Tibial nerve (tissue), 3 donors: ENCODE measurements at regions not wholly inside any gene's neighbourhood (a gene's known extent, or its start where the extent isn't known, plus 50 kb on each side); places are given as distances from the start of the nearest gene placed in this dataset.

Experiments
- CTCF ChIP-seq, 5 experiments: fragments of 200-600 bp in 3 of 5; fragments of 450-650 bp in 2 of 5; sonication (generic) in 3 of 5; IDR thresholded peaks; one replicate each; pipeline ENCODE4 v1.5.1; 2016 to 2019; ENCODE audit warnings: antibody characterized with exemption in 5 of 5, mild to moderate bottlenecking in 3 of 5, moderate library complexity in 2 of 5
- POLR2A ChIP-seq, 2 donors: fragments of 450-650 bp; IDR thresholded peaks; one replicate each; pipeline ENCODE4 v1.6.1; 2017; ENCODE audit warnings: antibody characterized with exemption in 2 of 2, mild to moderate bottlenecking in 2 of 2, moderate library complexity in 2 of 2

DNA sequence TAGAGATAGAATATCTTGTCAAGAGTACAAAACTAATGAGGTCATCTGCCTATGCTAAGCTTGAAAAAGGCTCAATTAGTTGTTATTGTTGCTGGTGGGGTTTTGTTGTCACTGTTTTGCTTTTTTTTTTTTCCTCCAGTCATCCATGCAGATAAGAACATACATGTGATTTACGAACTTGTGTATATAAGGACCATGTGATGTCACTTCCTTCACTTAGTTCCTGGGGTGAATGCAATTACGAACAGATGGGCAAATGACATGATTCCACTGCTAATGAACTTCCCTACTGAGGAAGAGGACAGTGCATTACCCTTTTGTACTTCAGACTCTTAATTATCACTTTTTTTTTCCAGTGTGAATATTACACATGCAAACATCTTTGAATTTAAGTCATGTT is 1175.3 kb upstream of the GJE1 start:
- TF ChIP-seq CTCF (IDR thresholded peaks at IDR 0.05) (no peak), POLR2A (IDR thresholded peaks at IDR 0.05) (no peak)
